22Rv1 (cell line): ENCODE measurements at regions not wholly inside any gene's neighbourhood (a gene's known extent, or its start where the extent isn't known, plus 50 kb on each side); places are given as distances from the start of the nearest gene placed in this dataset.

Experiments
- CTCF ChIP-seq: fragments of 450-650 bp; IDR thresholded peaks from 2 replicates; pipeline ENCODE4 v1.5.1; 2017; ENCODE audit warnings: mild to moderate bottlenecking
- ZFX ChIP-seq: fragments of 450-650 bp; IDR thresholded peaks from 2 replicates; pipeline ENCODE4 v1.6.1; 2017; ENCODE audit warnings: antibody characterized with exemption, borderline replicate concordance

DNA sequence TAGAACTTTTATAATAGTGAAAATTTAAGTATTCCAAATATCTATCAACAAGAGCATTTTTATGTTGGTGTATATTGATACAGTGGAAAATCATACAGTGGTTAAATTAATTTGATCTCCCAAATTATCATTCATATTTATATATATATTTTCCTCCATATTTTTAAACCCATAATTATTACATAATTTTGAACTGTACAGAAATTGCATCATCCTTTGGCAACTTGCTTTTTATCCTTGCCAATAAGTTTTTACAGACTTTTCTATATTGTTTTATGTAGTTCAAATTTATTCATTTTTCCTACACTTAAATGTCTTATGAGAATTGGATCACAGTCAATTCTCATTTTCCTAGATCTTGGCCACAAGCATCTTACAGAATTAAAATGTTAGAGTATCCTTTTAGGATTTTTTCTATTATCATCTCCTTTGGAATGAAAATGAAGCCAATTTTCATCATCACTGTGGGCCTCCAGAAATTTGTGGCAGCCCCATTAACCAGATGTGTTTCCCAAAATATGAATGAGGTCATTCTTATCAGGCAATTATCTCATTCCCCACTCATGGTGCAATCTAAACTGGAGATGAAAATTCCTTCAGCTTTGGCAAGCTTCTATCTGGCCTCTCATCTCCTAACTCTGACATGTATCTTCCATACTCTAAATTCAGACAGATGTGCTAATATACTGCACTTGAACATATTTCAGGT lies 94.2 kb upstream of the DLGAP1 start:
- TF ChIP-seq CTCF (no peak), ZFX (no peak)
